ENCODE measurements at regions not wholly inside any gene's neighbourhood (a gene's known extent, or its start where the extent isn't known, plus 50 kb on each side); places are given as distances from the start of the nearest gene placed in this dataset.

- no peak for TF ChIP-seq CTCF (IDR thresholded peaks at IDR 0.05)
- TF ChIP-seq ZFX (IDR thresholded peaks at IDR 0.05; ENCODE audit: borderline replicate concordance): no peak
Measured at GRCh38 chr1:224054611-224055010, 59.3 kb upstream of the FBXO28 start.
